B cell (primary cell): ENCODE measurements at regions not wholly inside any gene's neighbourhood (a gene's known extent, or its start where the extent isn't known, plus 50 kb on each side); places are given as distances from the start of the nearest gene placed in this dataset.

Source experiments
- CTCF ChIP-seq: fragments of 200-600 bp; IDR thresholded peaks from one replicate; pipeline ENCODE4 v1.8.0; 2022; ENCODE audit warnings: antibody characterized with exemption, mild to moderate bottlenecking
- EZH2 ChIP-seq: IDR thresholded peaks from 2 replicates; pipeline ENCODE4 v1.6.1; 2012; ENCODE audit warnings: borderline replicate concordance, low read depth, mild to moderate bottlenecking, moderate library complexity, low read length; ENCODE audit not compliant: insufficient read depth, poor library complexity, severe bottlenecking

DNA sequence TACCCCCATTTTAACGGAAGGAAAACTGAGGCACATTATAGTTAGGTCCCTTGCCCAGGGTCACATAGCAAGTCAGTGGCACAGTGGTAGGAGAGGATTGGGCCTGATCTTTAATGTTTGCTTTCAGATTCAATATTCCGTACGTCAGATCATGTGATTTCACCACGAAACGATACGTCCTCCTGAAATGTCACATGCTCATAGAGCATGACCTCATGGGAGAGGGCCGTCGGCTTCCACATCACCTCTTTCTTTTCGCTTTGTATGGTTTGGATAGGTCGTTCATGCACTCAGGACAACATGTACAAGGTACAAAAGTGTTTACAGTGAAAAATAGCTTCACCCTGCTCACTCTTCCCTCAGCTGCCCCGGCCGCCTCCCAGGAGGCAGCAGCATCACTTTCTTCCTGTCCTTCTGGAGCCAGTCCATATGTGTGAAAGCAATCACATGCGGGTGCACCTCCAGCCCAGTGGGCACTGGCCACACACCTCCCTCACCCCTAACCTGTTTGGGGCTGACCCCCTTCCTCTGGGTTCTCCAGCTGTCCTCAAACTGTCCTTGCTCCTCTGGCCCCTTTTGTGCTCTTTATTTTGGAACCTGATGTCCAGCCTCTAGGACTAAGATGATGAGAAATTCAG is 199.9 kb downstream of the FOXL1 start:
- TF ChIP-seq CTCF (no peak), EZH2 (no peak)
